ENCODE measurements at regions not wholly inside any gene's neighbourhood (a gene's known extent, or its start where the extent isn't known, plus 50 kb on each side); places are given as distances from the start of the nearest gene placed in this dataset.

- Mint-ChIP-seq H3K9me3 (ENCODE audit: low read depth) (peaks cover 9% of the 10 kb centered on the region), H3K36me3 (ENCODE audit: low read depth) (no peaks in the 10 kb centered on the region), H3K27me3 (ENCODE audit: low read depth) (peaks cover 21% of the 10 kb centered on the region), H3K4me3 (ENCODE audit: unreplicated experiment) (no peak overlapping the region), H3K4me1 (ENCODE audit: low read depth) (no peaks in the 10 kb centered on the region), H3K27ac (ENCODE audit: unreplicated experiment) (no peak overlapping the region)
- TF ChIP-seq CTCF (IDR thresholded peaks at IDR 0.05), result no peak
- no peak for DNase-seq (ENCODE audit: low spot score)
These were observed 224.9 kb upstream of the NFE2L3 start for GRCh38 chr7:25926891-25927625.

- Mint-ChIP-seq H3K9me3 (ENCODE audit: low read depth) (peaks cover 9% of the 10 kb centered on the region), H3K4me3 (ENCODE audit: unreplicated experiment) (no peak overlapping the region), H3K4me1 (ENCODE audit: low read depth) (no peaks in the 10 kb centered on the region)
These were observed 224.4 kb upstream of the NFE2L3 start for GRCh38 chr7:25927626-25927978.

GRCh38 chr7:25928549-25929330 lies 223.3 kb upstream of the NFE2L3 start:
- no peaks in the 10 kb centered on the region for H3K4me1 Mint-ChIP-seq (ENCODE audit: low read depth)
- no peak for TF ChIP-seq CTCF (IDR thresholded peaks at IDR 0.05)
- H3K9me3 Mint-ChIP-seq (ENCODE audit: low read depth), result peaks cover 18% of the 10 kb centered on the region
- H3K27me3 Mint-ChIP-seq (ENCODE audit: low read depth), result peaks cover 17% of the 10 kb centered on the region
- no peak overlapping the region for H3K4me3 Mint-ChIP-seq (ENCODE audit: unreplicated experiment)
- H3K27ac Mint-ChIP-seq (ENCODE audit: unreplicated experiment), result no peak overlapping the region
- DNase-seq (ENCODE audit: low spot score), result no peak
- H3K36me3 Mint-ChIP-seq (ENCODE audit: low read depth), result no peaks in the 10 kb centered on the region

More at GRCh38 chr7:25927626-25927978, 224.4 kb upstream of the NFE2L3 start:
- no peak for TF ChIP-seq CTCF (IDR thresholded peaks at IDR 0.05)
- Mint-ChIP-seq H3K27me3 (ENCODE audit: low read depth) (peaks cover 17% of the 10 kb centered on the region), H3K36me3 (ENCODE audit: low read depth) (no peaks in the 10 kb centered on the region), H3K27ac (ENCODE audit: unreplicated experiment) (no peak overlapping the region)
- no peak for DNase-seq (ENCODE audit: low spot score)

- no peak for DNase-seq (ENCODE audit: low spot score)
- TF ChIP-seq CTCF (IDR thresholded peaks at IDR 0.05), result no peak
- H3K4me1 Mint-ChIP-seq (ENCODE audit: low read depth), result no peaks in the 10 kb centered on the region
- H3K27me3 Mint-ChIP-seq (ENCODE audit: low read depth), result peaks cover 23% of the 10 kb centered on the region
- H3K36me3 Mint-ChIP-seq (ENCODE audit: low read depth), result peaks cover 4% of the 10 kb centered on the region
- H3K27ac Mint-ChIP-seq (ENCODE audit: unreplicated experiment), result no peak overlapping the region
- H3K9me3 Mint-ChIP-seq (ENCODE audit: low read depth), result peaks cover 25% of the 10 kb centered on the region
- no peak overlapping the region for H3K4me3 Mint-ChIP-seq (ENCODE audit: unreplicated experiment)
These were observed 222.6 kb upstream of the NFE2L3 start for GRCh38 chr7:25929448-25929847.

GRCh38 chr7:25930492-25931048 lies 221.4 kb upstream of the NFE2L3 start:
- no peaks in the 10 kb centered on the region for H3K4me1 Mint-ChIP-seq (ENCODE audit: low read depth)
- peaks cover 30% of the 10 kb centered on the region for H3K27me3 Mint-ChIP-seq (ENCODE audit: low read depth)
- peaks cover 6% of the 10 kb centered on the region for H3K36me3 Mint-ChIP-seq (ENCODE audit: low read depth)
- no peak for DNase-seq (ENCODE audit: low spot score)
- no peak for TF ChIP-seq CTCF (IDR thresholded peaks at IDR 0.05)
- no peak overlapping the region for H3K4me3 Mint-ChIP-seq (ENCODE audit: unreplicated experiment)
- H3K27ac Mint-ChIP-seq (ENCODE audit: unreplicated experiment), result no peak overlapping the region
- H3K9me3 Mint-ChIP-seq (ENCODE audit: low read depth), result peaks cover 35% of the 10 kb centered on the region

Measured in chondrocyte (in vitro differentiated cells).